Activated naive CD8-positive, alpha-beta T cell treated with anti-CD3 and anti-CD28 coated beads, Interleukin-2, amount 50 U/mL, for 24 hours (primary cell): ENCODE measurements at regions not wholly inside any gene's neighbourhood (a gene's known extent, or its start where the extent isn't known, plus 50 kb on each side); places are given as distances from the start of the nearest gene placed in this dataset.
"Not testable (repeated sequence)": the region's sequence is repeated elsewhere in the genome, so short reads cannot be mapped to it uniquely, and the experiment has no call there.

Source experiments
- ATAC-seq: fragments of 150-1000 bp; cut with Tn5 transposase; one replicate; pipeline ENCODE4 v1.10.0; 2021
- DNase-seq: peaks from one replicate; pipeline ENCODE4 v3.0.0; 2021
- H3K27ac Mint-ChIP-seq: one replicate; pipeline ENCODE4 v1.8.0; 2021; ENCODE audit warnings: mild to moderate bottlenecking, mixed read lengths
- H3K27me3 Mint-ChIP-seq: one replicate; pipeline ENCODE4 v1.8.0; 2021; ENCODE audit warnings: mixed read lengths
- H3K36me3 Mint-ChIP-seq: one replicate; pipeline ENCODE4 v1.8.0; 2021; ENCODE audit warnings: low read depth, mixed read lengths
- H3K4me1 Mint-ChIP-seq: one replicate; pipeline ENCODE4 v1.8.0; 2021; ENCODE audit warnings: mixed read lengths
- H3K4me3 Mint-ChIP-seq: one replicate; pipeline ENCODE4 v1.8.0; 2021; ENCODE audit warnings: mild to moderate bottlenecking, moderate library complexity, mixed read lengths
- H3K9me3 Mint-ChIP-seq: one replicate; pipeline ENCODE4 v1.8.0; 2021; ENCODE audit warnings: mixed read lengths

GRCh38 chrX:129125122-129125914 lies 398.0 kb downstream of the SMARCA1 start:
- Mint-ChIP-seq H3K27ac (no peak overlapping the region), H3K4me3 (no peak overlapping the region), H3K27me3 (no peaks in the 10 kb centered on the region), H3K4me1 (no peaks in the 10 kb centered on the region), H3K36me3 (no peaks in the 10 kb centered on the region), H3K9me3 (no peaks in the 10 kb centered on the region)
- no peak for ATAC-seq
- DNase-seq: no peak

DNA sequence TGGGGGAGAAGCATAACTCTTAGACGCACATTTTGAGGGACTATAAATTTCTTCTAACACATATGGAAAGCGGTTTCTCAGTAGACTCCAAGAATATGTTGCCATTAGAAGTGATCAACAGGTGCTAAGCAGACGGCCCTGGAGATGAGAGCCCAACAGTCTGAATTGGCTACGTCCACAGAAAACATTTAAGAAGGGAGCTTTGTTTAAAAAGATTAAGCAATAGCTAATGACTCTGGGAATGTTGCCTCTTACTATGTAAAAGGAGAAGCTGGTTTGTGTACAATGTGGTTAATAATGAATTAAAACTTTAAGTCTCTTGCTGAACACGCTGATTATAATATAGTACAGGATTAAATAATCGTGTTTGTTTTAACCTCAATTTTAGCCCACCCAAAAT lies 399.5 kb downstream of the SMARCA1 start:
- Mint-ChIP-seq H3K4me3 (no peak overlapping the region), H3K27me3 (no peaks in the 10 kb centered on the region), H3K27ac (no peak overlapping the region), H3K36me3 (no peaks in the 10 kb centered on the region), H3K4me1 (no peaks in the 10 kb centered on the region), H3K9me3 (no peaks in the 10 kb centered on the region)
- ATAC-seq (no peak), DNase-seq (no peak)

DNA sequence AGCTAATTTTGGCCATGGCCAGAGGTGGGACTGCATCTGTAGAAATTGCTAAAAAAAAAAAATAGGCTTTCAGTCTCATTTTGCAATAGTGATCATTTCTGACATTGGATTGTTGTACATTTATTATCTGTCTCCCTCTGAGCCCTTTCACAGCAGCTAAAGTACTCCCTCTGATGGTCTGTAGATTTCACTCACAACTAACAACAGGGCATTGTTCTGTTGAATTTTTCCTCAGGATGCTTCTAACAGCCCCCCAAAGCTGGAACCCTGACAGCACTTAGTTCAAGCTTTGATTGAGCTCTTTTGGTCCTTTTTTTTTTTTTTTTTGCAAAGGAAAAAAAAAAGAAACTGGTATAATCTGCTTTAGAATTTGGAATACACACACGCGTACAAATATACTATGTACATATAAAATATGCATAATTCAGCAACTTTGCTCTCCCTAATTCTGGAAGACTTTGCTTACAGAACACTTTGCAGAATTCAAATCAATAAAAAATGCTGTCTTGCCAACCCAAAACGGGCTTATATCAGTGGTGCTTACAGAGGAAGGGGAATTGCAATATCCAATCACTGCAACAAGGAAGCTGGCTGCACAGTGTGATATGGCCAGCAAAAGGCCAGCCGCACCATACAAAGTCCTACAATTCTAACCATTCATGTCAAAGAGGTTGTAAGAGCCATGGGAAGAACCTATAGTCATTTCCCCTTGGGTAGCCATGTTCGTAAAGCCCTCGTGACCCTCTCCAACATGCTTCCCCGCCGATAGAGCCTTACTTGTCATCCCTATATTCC lies 406.4 kb downstream of the SMARCA1 start:
- H3K36me3 Mint-ChIP-seq: no peaks in the 10 kb centered on the region
- H3K4me3 Mint-ChIP-seq: no peak overlapping the region
- ATAC-seq: no peak
- no peaks in the 10 kb centered on the region for H3K27me3 Mint-ChIP-seq
- no peaks in the 10 kb centered on the region for H3K4me1 Mint-ChIP-seq
- no peaks in the 10 kb centered on the region for H3K9me3 Mint-ChIP-seq
- no peak overlapping the region for H3K27ac Mint-ChIP-seq
- DNase-seq: no peak

DNA sequence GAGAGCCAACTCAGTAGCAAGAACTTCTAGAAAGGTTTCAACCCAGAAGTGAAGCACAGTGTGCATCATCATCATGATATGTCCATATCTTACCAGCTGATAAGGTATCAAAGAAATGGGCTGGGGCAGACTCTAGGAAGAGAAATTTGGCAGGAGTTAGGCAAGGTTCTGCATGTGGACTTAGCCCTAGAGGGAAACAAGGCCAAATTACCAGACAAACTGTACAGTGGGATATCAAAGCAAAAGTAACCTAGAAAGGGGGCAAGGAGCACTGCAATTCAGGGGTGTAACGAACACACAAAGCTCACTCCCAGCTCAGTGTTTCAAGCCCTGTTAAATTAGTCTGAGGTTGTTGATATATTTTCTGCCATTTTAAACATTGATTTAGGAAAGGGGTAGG lies 407.4 kb downstream of the SMARCA1 start:
- ATAC-seq (no peak), DNase-seq (no peak)
- Mint-ChIP-seq H3K27me3 (no peaks in the 10 kb centered on the region), H3K27ac (no peak overlapping the region), H3K36me3 (no peaks in the 10 kb centered on the region), H3K4me3 (no peak overlapping the region), H3K9me3 (no peaks in the 10 kb centered on the region), H3K4me1 (no peaks in the 10 kb centered on the region)

- H3K36me3 Mint-ChIP-seq: no peaks in the 10 kb centered on the region
- no peaks in the 10 kb centered on the region for H3K27me3 Mint-ChIP-seq
- no peaks in the 10 kb centered on the region for H3K9me3 Mint-ChIP-seq
- no peak for ATAC-seq
- H3K27ac Mint-ChIP-seq: no peak overlapping the region
- no peaks in the 10 kb centered on the region for H3K4me1 Mint-ChIP-seq
- no peak overlapping the region for H3K4me3 Mint-ChIP-seq
- peak; percentile 10 for DNase-seq
These were observed 408.2 kb downstream of the SMARCA1 start for GRCh38 chrX:129115104-129115503.

- Mint-ChIP-seq H3K27me3 (no peaks in the 10 kb centered on the region), H3K27ac (no peak overlapping the region), H3K9me3 (no peaks in the 10 kb centered on the region), H3K4me3 (no peak overlapping the region), H3K4me1 (no peaks in the 10 kb centered on the region), H3K36me3 (no peaks in the 10 kb centered on the region)
- DNase-seq: no peak
- no peak for ATAC-seq
These were observed 412.1 kb downstream of the SMARCA1 start for GRCh38 chrX:129111081-129111798.

DNA sequence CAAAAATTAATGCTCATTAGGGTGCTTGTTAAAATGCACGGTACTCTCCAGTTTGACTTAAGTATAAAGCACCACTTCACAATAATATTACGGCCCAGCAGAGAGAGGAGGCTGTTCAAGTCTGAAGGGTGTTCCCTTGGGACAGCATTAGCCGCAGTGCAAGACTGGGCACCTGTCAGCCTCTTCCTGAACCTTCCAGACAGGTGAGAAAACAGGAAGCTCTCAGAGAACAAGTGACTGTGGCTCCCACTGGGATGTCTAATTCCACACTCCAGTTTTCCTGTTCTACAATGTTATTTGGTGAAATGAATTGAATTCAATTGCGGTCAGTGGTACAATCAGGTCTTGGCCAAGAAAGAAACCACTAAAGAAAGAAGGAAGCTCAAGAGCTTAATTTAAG lies 414.4 kb downstream of the SMARCA1 start:
- Mint-ChIP-seq H3K4me3 (no peak overlapping the region), H3K27me3 (no peaks in the 10 kb centered on the region), H3K36me3 (no peaks in the 10 kb centered on the region), H3K27ac (no peak overlapping the region), H3K9me3 (no peaks in the 10 kb centered on the region), H3K4me1 (no peaks in the 10 kb centered on the region)
- ATAC-seq (no peak), DNase-seq (no peak)

- no peaks in the 10 kb centered on the region for H3K4me1 Mint-ChIP-seq
These were observed 424.1 kb downstream of the SMARCA1 start for GRCh38 chrX:129099207-129099606.

GRCh38 chrX:129097668-129098067 lies 425.6 kb downstream of the SMARCA1 start:
- no peak overlapping the region for H3K27ac Mint-ChIP-seq
- H3K4me3 Mint-ChIP-seq: no peak overlapping the region
- DNase-seq (no peak), ATAC-seq (no peak)
- no peaks in the 10 kb centered on the region for H3K36me3 Mint-ChIP-seq
- H3K9me3 Mint-ChIP-seq: no peaks in the 10 kb centered on the region
- H3K4me1 Mint-ChIP-seq: no peaks in the 10 kb centered on the region
- no peaks in the 10 kb centered on the region for H3K27me3 Mint-ChIP-seq

More at GRCh38 chrX:129099207-129099606, 424.1 kb downstream of the SMARCA1 start:
- Mint-ChIP-seq H3K27ac (no peak overlapping the region), H3K27me3 (no peaks in the 10 kb centered on the region), H3K9me3 (no peaks in the 10 kb centered on the region), H3K4me3 (no peak overlapping the region), H3K36me3 (no peaks in the 10 kb centered on the region)
- ATAC-seq: no peak
- no peak for DNase-seq

DNA sequence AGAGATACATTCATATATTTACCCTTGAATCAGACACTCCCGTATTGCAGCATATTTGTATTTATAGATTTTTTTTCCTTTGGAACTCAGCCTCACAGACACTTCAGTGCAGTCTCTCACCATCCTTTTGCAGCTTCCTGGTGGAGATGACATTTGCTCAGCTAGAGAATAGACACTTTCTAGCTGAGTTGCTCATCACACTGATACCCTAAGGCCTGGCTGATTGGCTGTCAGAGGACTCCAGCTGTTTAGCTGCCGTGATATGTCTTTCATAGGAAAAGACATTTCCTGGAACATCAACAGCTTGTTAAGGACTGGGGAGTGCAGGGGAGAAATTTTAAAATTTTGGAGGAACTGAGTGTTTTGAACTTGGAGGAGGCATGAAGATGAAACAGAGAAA lies 429.6 kb downstream of the SMARCA1 start:
- DNase-seq (no peak), ATAC-seq (no peak)
- H3K27me3 Mint-ChIP-seq: peaks cover 2% of the 10 kb centered on the region
- H3K4me3 Mint-ChIP-seq: no peak overlapping the region
- H3K36me3 Mint-ChIP-seq: no peaks in the 10 kb centered on the region
- H3K27ac Mint-ChIP-seq: no peak overlapping the region
- no peaks in the 10 kb centered on the region for H3K9me3 Mint-ChIP-seq
- no peaks in the 10 kb centered on the region for H3K4me1 Mint-ChIP-seq

GRCh38 chrX:129092757-129093156 lies 430.5 kb downstream of the SMARCA1 start:
- no peak for DNase-seq
- no peak for ATAC-seq
- no peaks in the 10 kb centered on the region for H3K36me3 Mint-ChIP-seq
- no peak overlapping the region for H3K4me3 Mint-ChIP-seq
- no peaks in the 10 kb centered on the region for H3K4me1 Mint-ChIP-seq
- H3K9me3 Mint-ChIP-seq: no peaks in the 10 kb centered on the region
- H3K27ac Mint-ChIP-seq: no peak overlapping the region
- H3K27me3 Mint-ChIP-seq: peaks cover 2% of the 10 kb centered on the region

DNA sequence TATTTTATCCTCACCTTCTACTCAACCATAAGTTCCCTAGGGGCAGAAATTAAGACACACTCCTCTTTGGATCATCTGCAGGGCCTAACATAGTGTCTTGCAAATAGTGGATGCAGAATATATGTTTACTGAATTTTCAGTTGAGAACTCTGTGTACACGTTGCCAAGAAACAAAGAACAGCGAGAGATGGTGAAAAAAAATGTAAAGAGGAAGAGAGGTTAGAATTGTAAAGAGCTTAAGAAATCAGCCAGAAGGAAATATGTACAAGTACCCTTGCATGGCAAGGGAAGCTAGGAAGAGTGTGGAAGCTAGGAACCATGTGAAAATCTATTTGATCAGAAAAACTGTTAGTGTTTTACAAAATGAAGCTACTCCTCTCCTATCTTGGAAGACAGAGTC lies 431.0 kb downstream of the SMARCA1 start:
- no peaks in the 10 kb centered on the region for H3K9me3 Mint-ChIP-seq
- H3K27ac Mint-ChIP-seq: no peak overlapping the region
- H3K27me3 Mint-ChIP-seq: peaks cover 4% of the 10 kb centered on the region
- H3K36me3 Mint-ChIP-seq: no peaks in the 10 kb centered on the region
- no peaks in the 10 kb centered on the region for H3K4me1 Mint-ChIP-seq
- H3K4me3 Mint-ChIP-seq: no peak overlapping the region
- ATAC-seq (no peak), DNase-seq (no peak)

DNA sequence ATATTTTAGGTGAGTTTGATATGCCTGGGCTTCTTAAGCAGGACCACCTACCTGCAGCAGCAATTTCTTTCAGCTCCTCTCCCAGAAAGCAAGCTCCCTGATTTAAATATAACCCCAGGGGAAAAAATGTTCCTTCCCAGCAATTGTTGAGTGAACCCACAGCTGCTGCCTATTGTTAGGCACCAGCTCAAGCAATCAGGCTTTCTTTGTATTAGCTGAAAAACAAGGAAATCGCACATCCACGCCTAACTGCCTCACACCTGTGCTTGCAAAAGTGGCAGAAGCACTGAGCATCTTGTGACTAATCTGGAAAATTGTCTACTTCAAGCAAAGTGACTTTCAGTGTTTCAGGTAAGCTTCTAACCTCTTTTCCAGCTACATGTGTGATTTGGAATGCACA lies 432.2 kb downstream of the SMARCA1 start:
- DNase-seq: no peak
- H3K4me3 Mint-ChIP-seq: no peak overlapping the region
- peaks cover 4% of the 10 kb centered on the region for H3K27me3 Mint-ChIP-seq
- no peak for ATAC-seq
- no peak overlapping the region for H3K27ac Mint-ChIP-seq
- no peaks in the 10 kb centered on the region for H3K36me3 Mint-ChIP-seq
- no peaks in the 10 kb centered on the region for H3K4me1 Mint-ChIP-seq
- no peaks in the 10 kb centered on the region for H3K9me3 Mint-ChIP-seq

GRCh38 chrX:129086802-129087201 lies 436.5 kb downstream of the SMARCA1 start:
- ATAC-seq: no peak
- Mint-ChIP-seq H3K27me3 (peaks cover 2% of the 10 kb centered on the region), H3K36me3 (no peaks in the 10 kb centered on the region), H3K4me3 (no peak overlapping the region), H3K9me3 (no peaks in the 10 kb centered on the region), H3K4me1 (no peaks in the 10 kb centered on the region), H3K27ac (no peak overlapping the region)
- no peak for DNase-seq

DNA sequence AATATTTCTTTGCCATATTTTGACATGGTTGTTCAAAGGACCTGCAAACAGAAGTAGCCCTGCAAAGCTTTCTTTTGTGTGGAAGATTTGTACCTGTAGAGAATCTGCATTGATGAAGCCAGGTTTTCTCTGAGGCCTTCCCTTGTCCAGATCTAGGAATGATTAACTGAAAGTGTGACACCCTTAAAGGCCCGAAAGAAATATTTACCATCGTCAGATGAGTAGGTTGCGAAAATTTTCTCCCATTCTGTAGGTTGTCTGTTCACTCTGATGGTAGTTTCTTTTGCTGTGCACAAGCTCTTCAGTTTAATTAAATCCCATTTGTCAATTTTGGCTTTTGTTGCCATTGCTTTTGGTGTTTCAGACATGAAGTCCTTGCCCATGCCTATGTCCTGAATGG lies 439.0 kb downstream of the SMARCA1 start:
- H3K27ac Mint-ChIP-seq, DNase-seq, H3K4me3 Mint-ChIP-seq, H3K9me3 Mint-ChIP-seq, H3K36me3 Mint-ChIP-seq, H3K27me3 Mint-ChIP-seq, H3K4me1 Mint-ChIP-seq, ATAC-seq: not testable (repeated sequence)
